ENCODE measurements at regions not wholly inside any gene's neighbourhood (a gene's known extent, or its start where the extent isn't known, plus 50 kb on each side); places are given as distances from the start of the nearest gene placed in this dataset.

DNA sequence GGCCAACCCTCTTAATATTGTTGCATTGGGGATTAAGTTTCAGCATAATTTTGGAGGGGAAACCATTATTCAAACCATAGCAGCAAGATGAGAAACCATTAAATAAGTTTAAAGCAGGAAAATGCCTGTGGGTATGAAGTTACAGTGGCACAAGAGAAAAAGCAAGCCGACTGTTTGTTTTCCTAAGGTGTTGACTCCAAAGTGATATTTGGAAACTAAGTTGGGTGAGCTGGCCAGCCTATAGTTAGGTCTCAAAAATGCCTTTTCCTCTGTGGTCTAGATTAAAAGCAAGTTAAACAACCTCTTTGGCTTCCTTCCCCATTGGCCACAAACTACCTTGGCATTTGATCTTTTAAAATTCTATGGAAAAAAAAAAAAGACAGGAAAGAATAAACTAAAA lies 419.8 kb upstream of the AZI2 start:
- TF ChIP-seq, protein P1, sequence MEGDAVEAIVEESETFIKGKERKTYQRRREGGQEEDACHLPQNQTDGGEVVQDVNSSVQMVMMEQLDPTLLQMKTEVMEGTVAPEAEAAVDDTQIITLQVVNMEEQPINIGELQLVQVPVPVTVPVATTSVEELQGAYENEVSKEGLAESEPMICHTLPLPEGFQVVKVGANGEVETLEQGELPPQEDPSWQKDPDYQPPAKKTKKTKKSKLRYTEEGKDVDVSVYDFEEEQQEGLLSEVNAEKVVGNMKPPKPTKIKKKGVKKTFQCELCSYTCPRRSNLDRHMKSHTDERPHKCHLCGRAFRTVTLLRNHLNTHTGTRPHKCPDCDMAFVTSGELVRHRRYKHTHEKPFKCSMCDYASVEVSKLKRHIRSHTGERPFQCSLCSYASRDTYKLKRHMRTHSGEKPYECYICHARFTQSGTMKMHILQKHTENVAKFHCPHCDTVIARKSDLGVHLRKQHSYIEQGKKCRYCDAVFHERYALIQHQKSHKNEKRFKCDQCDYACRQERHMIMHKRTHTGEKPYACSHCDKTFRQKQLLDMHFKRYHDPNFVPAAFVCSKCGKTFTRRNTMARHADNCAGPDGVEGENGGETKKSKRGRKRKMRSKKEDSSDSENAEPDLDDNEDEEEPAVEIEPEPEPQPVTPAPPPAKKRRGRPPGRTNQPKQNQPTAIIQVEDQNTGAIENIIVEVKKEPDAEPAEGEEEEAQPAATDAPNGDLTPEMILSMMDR (IDR thresholded peaks at IDR 0.05; ENCODE audit: extremely low read depth, insufficient read depth, missing control alignments) = no peak
- DNase-seq (ENCODE audit: low spot score) = no peak
- in situ Hi-C loops (cut with MboI; ENCODE audit: low pct_unique_long_range_greater_than_20kb, low sequenced_read_pairs, unreplicated experiment) = no loop called here

DNA sequence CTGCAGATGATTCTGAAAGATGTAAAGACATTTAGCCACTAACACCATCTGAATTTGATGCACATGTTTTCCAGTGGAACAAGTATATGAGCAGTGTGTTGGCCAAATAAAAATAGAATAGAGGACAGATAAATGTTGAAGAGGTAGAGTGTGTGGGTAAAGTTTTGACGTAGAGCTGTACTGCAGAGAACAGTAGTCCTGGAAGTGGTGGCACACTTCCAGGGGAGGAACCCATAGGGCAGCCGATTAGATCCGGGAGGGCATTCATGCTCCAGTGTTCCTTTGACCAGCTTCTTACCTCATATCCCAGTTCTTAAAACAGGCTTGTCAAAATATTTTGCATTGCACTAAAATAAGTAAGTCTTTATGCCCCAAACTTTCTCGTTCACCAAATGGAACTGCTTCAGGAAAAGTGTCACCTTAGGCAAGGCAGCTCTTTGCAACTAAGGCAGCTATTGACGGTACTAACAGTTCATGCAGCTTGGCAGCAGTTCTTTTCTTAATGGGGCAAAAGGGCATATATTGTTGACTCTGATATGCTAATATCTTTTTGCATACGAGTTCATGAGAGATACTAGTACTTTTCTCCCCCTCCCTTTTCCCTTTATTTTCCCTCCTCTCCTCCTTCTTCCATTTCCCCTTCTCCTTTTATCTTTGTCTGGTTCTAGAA lies 429.3 kb upstream of the AZI2 start:
- in situ Hi-C loops (cut with MboI; ENCODE audit: low pct_unique_long_range_greater_than_20kb, low sequenced_read_pairs, unreplicated experiment) = no loop called here
- TF ChIP-seq, protein P1 (IDR thresholded peaks at IDR 0.05; ENCODE audit: extremely low read depth, insufficient read depth, missing control alignments) = no peak
- no peak for DNase-seq (ENCODE audit: low spot score)

DNA sequence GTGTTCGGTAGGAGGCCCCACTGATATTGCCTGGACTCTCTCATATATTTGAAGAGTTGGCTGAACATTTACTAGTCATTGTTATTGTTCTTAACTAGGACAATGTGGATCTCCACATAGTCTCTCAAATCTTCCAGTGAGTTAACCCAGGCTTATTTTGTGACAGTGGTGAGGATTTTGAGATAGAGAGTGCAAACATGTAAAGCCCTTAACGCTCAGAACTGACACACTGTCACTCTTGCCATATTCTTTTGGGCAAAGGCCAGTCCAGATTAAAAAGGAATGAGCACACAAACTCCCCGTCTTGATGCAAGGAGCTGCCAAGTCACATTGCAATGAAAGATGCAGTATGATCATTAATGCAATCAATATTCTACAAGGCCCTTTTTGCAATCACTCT lies 431.9 kb upstream of the AZI2 start:
- TF ChIP-seq, protein P1 (IDR thresholded peaks at IDR 0.05; ENCODE audit: extremely low read depth, insufficient read depth, missing control alignments) = no peak
- DNase-seq (ENCODE audit: low spot score) = no peak
- in situ Hi-C loops (cut with MboI; ENCODE audit: low pct_unique_long_range_greater_than_20kb, low sequenced_read_pairs, unreplicated experiment) = no loop called here

DNA sequence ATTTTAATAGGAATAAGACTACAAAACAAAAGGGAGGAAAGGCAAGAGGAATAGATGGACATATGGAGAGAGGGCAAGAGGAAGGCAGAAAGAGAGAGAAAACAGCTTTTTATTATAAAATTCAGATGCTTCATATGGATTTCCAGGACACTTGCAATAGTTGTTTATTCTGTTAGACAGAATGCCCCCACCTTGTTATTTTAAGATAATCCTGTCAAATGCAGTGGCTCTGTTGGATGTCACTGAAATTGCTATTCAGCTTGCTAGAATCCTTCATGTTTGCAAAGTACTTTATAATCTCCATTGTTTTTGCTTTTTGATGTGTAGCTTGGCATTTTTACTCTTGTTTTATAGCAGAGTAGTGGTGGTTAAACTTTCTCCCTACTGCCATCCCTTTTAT lies 432.4 kb upstream of the AZI2 start:
- no peak for DNase-seq (ENCODE audit: low spot score)
- in situ Hi-C loops (cut with MboI; ENCODE audit: low pct_unique_long_range_greater_than_20kb, low sequenced_read_pairs, unreplicated experiment) = no loop called here
- TF ChIP-seq, protein P1 (IDR thresholded peaks at IDR 0.05; ENCODE audit: extremely low read depth, insufficient read depth, missing control alignments) = no peak

DNA sequence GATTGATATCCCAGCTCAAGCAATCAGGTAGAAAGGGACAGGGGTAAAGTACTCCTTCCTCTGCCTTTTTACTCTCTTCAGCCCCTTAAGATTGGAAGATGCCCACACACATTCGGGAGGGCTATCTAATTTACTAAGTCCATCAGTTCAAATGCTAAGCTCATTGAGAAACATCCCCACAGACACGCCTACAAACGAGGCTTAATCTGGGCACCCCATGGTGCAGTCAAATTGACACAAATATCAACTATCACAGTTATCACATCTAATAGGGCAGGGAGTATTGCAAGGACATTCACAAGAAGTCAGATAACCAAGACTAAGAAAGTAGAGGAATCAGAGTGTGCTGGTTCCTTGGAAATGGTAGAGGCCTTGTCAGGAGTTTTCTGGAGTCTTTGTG lies 437.8 kb upstream of the AZI2 start:
- no peak for DNase-seq (ENCODE audit: low spot score)
- in situ Hi-C loops (cut with MboI; ENCODE audit: low pct_unique_long_range_greater_than_20kb, low sequenced_read_pairs, unreplicated experiment) = no loop called here
- TF ChIP-seq, protein P1 (IDR thresholded peaks at IDR 0.05; ENCODE audit: extremely low read depth, insufficient read depth, missing control alignments) = no peak

DNA sequence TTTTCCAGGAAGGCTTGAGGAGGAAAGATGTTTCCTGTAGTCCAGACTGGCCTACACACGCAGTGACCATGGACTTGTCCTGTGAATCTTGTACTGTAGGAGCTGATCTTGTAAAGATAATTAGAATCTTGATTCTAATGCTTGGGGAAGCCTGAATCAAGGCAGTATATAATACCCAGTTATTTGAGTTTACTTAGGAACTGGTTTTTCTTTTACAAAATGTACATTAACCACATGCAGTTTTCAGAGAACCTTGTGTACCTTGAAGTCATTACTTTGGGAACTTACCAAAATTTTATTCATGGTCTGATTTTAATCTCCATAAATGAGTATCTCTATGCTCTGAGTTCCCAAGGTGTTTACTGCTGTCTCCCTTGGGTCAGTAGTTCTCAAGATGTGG lies 439.9 kb upstream of the AZI2 start:
- DNase-seq (ENCODE audit: low spot score) = no peak
- TF ChIP-seq, protein P1 (IDR thresholded peaks at IDR 0.05; ENCODE audit: extremely low read depth, insufficient read depth, missing control alignments) = no peak
- in situ Hi-C loops (cut with MboI; ENCODE audit: low pct_unique_long_range_greater_than_20kb, low sequenced_read_pairs, unreplicated experiment) = no loop called here

Measured in GM13977 (cell line).